ENCODE measurements at regions not wholly inside any gene's neighbourhood (a gene's known extent, or its start where the extent isn't known, plus 50 kb on each side); places are given as distances from the start of the nearest gene placed in this dataset.

DNA sequence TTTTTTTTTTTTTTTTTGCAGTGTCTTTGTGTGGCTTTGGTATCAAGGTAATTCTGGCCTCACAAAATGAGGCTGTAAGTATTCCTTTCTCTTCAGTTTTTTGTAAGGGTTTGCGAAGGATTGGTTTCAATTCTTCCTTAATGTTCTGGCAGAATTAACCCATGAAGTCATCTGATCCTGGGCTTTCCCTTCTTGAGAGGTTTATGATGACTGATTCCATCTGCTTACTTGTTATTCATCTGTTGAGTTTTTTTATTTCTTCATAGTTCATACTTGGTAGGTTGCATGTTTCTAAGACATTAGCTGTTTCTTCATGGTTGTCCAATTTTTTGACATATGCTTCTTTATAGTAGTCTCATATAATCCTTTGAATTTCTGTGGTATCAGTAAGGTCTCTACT lies 181.4 kb upstream of the PDE5A start:
- Mint-ChIP-seq H3K36me3 (no peaks in the 10 kb centered on the region), H3K9me3 (peaks cover 22% of the 10 kb centered on the region), H3K27me3 (peaks cover 1% of the 10 kb centered on the region), H3K27ac (peak overlapping the region; percentile 60), H3K4me1 (no peaks in the 10 kb centered on the region), H3K4me3 (no peak overlapping the region)

DNA sequence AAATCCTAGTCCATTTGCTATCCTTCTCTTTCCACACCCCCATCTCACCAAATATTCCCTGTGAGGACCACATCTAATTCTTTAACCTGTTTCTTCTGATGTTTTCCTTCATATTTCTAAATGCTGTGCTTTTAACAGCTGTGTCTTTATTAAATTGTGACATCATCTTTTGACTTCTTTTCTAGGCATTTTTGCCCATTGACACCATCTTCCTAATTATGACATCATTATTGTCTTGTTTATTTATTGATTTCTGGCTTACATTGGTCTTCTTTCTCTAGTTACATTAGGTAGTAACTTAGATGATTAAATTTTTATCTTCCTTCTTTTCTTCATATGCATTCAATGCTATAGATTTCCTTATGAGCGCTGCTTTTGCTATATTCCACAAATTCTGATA lies 175.8 kb upstream of the PDE5A start:
- no peaks in the 10 kb centered on the region for H3K4me1 Mint-ChIP-seq
- no peak overlapping the region for H3K27ac Mint-ChIP-seq

DNA sequence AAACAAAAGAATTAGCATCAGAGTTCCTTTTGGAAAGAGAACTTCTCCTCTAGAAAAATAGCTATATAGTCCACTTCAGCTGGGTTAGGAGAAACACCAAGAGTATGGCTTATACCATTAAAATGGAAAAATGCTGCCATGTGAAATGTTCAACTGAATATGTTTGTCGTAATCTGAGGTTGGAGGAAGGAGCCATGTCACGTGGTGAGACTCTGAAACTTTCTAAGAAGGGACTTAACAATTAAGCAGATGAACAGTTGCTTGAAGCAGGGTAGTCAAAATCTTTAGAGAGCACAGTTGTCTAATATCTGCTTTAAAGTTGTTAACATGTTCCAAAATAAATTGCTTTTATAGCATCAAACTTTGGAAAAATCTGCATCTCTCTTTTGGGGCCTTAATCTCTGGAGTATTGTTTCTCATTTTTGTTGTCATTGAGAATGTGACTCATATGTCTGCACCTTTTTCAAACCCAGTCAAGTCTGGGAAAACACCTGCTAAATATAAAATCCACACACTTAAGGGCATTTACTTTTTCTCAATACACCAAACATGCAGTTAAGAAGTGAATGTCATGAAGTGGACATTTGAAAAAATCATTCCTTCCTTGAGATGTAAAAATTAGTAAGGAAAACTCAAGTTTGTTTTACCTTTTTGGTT lies 168.8 kb upstream of the PDE5A start:
- Mint-ChIP-seq H3K4me1 (no peaks in the 10 kb centered on the region), H3K27ac (no peak overlapping the region)

More for the DNA sequence above, 175.8 kb upstream of the PDE5A start:
- no peaks in the 10 kb centered on the region for H3K36me3 Mint-ChIP-seq
- H3K4me3 Mint-ChIP-seq = no peak overlapping the region
- H3K9me3 Mint-ChIP-seq = no peaks in the 10 kb centered on the region
- H3K27me3 Mint-ChIP-seq = peaks cover 1% of the 10 kb centered on the region

DNA sequence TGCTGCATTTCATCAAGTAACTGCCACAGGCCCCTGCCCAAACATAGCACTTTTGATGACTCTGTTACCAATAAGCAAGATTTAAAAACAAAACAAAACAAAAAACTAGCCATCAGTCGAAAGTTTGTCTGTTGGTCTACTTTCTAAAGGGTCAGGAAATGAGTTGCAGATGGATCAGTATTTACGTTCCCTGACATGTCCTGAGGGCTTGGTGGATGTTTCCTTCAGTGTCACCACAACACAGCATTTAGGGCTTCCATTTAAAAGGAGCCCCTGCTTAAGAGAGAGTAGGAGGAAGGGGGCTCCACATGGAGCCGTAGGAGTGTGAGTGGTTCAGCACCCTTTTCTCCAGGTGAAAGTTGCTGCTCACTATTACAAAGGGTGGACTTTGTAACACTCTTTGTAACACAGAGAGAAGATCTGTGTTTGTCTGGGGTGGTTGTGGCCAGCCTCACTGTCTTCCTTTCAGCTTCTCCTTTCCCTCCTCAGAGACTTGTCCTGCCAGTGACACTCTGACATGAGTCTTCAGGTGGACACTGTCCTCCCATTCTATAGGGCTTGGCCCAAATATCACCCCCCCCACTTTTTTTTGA lies 167.5 kb upstream of the PDE5A start:
- H3K36me3 Mint-ChIP-seq = no peaks in the 10 kb centered on the region
- no peaks in the 10 kb centered on the region for H3K4me1 Mint-ChIP-seq
- no peaks in the 10 kb centered on the region for H3K27me3 Mint-ChIP-seq
- H3K9me3 Mint-ChIP-seq = no peaks in the 10 kb centered on the region
- H3K4me3 Mint-ChIP-seq = no peak overlapping the region
- H3K27ac Mint-ChIP-seq = no peak overlapping the region

More for the DNA sequence above, 168.8 kb upstream of the PDE5A start:
- no peaks in the 10 kb centered on the region for H3K36me3 Mint-ChIP-seq
- H3K4me3 Mint-ChIP-seq = no peak overlapping the region
- H3K9me3 Mint-ChIP-seq = no peaks in the 10 kb centered on the region
- H3K27me3 Mint-ChIP-seq = peaks cover 1% of the 10 kb centered on the region

DNA sequence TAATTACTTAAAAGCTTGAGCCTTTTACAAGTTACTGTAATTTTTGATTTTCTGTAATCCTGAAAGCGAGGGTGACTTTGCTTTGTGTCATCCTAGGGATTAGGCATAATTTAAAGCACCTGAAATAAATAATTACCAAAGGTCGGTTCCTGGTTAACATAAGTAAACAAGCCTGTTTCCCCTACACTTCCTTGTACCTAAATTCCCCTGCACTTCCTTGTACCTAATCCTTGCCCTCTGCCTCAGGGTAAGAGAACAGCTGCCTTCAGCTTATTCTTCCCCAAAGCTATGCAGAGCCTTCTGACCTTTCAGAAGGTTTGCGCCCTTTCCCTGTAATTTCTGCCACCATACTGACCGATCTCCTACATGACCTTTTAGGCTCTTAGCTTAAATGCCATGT lies 166.1 kb upstream of the PDE5A start:
- H3K9me3 Mint-ChIP-seq = no peaks in the 10 kb centered on the region
- H3K4me1 Mint-ChIP-seq = no peaks in the 10 kb centered on the region
- no peak overlapping the region for H3K4me3 Mint-ChIP-seq
- H3K36me3 Mint-ChIP-seq = no peaks in the 10 kb centered on the region
- no peaks in the 10 kb centered on the region for H3K27me3 Mint-ChIP-seq
- H3K27ac Mint-ChIP-seq = no peak overlapping the region

DNA sequence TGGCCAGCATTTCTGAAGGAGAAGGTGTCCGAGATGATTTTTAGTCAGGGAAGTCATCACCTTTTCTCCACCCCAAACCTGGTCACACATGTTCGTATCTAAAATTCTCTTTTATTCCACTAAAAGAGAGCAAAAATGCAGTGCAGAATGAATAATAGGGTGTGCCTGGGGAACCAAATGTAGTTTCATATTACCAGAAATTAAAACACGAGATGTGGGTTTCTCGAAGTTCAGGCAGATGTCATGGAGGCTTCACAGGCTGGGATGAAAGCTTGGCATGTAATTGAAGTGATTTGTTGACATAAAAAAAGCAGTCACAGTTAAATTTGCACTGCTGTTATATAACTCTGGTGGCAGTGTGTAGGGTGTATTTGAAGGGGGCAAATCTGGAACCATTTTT lies 165.5 kb upstream of the PDE5A start:
- H3K27me3 Mint-ChIP-seq = no peaks in the 10 kb centered on the region
- no peak overlapping the region for H3K27ac Mint-ChIP-seq
- no peak overlapping the region for H3K4me3 Mint-ChIP-seq
- no peaks in the 10 kb centered on the region for H3K36me3 Mint-ChIP-seq
- H3K4me1 Mint-ChIP-seq = no peaks in the 10 kb centered on the region
- no peaks in the 10 kb centered on the region for H3K9me3 Mint-ChIP-seq

DNA sequence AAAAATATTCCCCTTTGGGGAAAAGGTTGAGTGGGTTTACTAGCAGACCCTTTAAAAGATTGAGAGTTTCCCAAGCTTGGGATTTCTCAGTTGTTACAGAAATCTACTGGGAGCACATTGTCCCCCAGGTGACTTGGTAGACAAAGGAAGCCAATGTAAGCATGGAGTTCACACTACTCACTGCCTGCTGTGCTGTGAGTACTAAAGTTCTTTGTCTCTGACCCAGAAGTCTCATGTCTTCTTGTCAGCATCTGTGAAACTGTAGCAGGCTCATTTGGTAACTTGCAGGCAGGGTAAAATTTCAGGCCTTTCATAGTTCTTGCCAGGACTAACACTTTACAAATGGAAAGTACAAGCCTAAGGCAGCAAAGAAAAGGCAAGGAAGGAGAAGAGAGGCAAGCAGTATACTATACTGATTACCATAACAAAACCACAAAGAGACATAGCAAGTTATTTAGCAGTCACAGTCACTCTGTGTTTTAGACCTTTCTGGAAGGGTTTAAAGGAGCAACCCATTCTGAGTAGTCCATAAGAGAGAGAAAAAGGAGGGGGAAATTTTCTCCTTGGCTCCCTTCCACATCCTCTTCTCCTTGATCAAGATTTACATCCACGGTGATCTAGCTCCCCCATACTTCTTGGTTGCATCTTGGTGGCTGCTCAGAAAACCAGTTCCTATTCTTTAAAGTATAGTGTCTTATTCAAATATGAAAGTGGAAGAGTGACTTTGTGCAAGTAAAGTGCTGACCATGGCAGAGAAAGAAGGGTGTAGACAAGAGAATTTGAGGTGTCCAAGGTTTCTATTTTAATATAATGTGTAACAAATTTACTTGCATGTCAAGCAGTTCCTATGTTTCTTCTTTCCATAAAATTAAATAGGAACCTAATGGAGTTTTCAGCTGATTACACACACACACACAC lies 160.0 kb upstream of the PDE5A start:
- peaks cover 3% of the 10 kb centered on the region for H3K27me3 Mint-ChIP-seq
- no peak overlapping the region for H3K27ac Mint-ChIP-seq
- no peaks in the 10 kb centered on the region for H3K9me3 Mint-ChIP-seq
- no peaks in the 10 kb centered on the region for H3K36me3 Mint-ChIP-seq
- no peak overlapping the region for H3K4me3 Mint-ChIP-seq
- H3K4me1 Mint-ChIP-seq = no peaks in the 10 kb centered on the region

DNA sequence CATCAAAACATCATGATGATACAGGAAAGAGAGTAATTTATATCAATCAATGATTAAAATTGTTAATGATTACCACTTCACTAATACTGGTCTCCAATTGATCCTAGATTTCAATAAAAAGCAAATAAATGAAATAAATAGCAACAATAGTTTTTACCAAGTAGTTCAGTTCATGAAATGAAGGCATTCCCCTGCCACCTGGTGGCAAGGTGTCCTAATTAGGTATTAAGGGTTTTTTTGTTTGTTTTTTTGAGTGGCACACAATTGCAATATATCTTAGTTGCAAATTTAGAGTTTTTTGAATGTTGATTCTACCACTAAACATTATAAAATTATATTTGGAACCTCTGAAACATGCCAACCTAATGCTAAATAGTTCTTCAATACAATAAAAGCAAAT lies 157.4 kb upstream of the PDE5A start:
- no peak overlapping the region for H3K27ac Mint-ChIP-seq
- H3K4me1 Mint-ChIP-seq = no peaks in the 10 kb centered on the region

DNA sequence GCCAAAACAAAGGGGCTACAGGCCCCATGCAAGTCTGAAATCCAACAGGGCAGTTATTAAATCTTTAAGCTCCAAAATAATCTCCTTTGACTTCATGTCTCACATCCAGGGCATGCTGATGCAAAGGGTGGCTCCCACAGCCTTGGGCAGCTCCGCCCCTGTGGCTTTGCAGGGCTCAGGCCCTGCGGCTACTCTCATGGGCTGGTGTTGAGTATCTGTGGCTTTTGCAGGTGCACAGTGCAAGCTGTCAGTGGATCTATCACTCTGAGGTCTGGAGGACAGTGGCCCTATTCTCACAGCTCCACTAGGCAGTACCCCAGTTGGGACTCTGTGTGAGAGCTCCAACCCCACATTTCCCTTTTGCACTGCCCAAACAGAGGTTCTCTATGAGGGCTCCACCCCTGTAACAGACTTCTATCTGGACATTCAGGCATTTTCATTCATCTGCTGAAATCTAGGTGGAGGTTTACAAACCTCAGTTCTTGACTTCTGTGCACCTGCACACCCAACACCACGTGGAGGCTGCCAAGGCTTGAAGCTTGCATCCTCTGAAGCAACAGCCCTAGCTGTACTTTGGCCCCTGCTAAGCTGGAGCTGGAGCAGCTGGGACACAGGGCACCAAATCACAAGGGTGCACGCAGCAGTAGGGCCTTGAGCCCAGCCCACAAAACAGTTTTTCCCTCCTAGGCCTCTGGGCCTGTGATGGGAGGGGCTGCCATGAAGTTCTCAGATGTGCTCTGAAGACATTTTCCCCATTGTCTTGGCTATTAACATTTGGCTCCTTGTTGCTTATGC lies 154.8 kb upstream of the PDE5A start:
- no peaks in the 10 kb centered on the region for H3K36me3 Mint-ChIP-seq
- no peak overlapping the region for H3K4me3 Mint-ChIP-seq
- no peaks in the 10 kb centered on the region for H3K9me3 Mint-ChIP-seq
- no peak overlapping the region for H3K27ac Mint-ChIP-seq
- H3K27me3 Mint-ChIP-seq = peaks cover 5% of the 10 kb centered on the region
- no peaks in the 10 kb centered on the region for H3K4me1 Mint-ChIP-seq

More for the DNA sequence above, 157.4 kb upstream of the PDE5A start:
- Mint-ChIP-seq H3K36me3 (no peaks in the 10 kb centered on the region), H3K4me3 (no peak overlapping the region), H3K9me3 (no peaks in the 10 kb centered on the region), H3K27me3 (peaks cover 5% of the 10 kb centered on the region)

DNA sequence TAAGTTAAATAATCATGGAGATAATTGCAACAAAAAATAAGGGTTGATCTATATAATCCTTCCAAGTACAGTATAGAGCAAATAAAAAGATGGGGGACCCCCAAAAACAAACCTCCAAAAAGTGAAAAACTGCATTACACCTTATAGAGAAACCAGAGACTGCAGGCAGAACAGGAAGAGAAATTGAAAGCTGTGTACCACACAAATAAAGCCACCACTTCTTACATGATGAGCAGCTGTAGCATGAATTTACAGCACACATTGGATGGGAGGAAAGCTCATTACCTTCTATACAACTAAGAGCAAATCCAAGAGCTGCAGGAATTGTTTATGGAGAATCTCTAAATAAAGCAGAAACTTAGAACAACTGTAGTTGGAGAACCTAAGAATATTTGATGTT lies 152.4 kb upstream of the PDE5A start:
- H3K4me1 Mint-ChIP-seq = no peaks in the 10 kb centered on the region
- H3K9me3 Mint-ChIP-seq = no peaks in the 10 kb centered on the region
- peaks cover 5% of the 10 kb centered on the region for H3K27me3 Mint-ChIP-seq
- no peak overlapping the region for H3K27ac Mint-ChIP-seq
- H3K36me3 Mint-ChIP-seq = no peaks in the 10 kb centered on the region
- H3K4me3 Mint-ChIP-seq = no peak overlapping the region

DNA sequence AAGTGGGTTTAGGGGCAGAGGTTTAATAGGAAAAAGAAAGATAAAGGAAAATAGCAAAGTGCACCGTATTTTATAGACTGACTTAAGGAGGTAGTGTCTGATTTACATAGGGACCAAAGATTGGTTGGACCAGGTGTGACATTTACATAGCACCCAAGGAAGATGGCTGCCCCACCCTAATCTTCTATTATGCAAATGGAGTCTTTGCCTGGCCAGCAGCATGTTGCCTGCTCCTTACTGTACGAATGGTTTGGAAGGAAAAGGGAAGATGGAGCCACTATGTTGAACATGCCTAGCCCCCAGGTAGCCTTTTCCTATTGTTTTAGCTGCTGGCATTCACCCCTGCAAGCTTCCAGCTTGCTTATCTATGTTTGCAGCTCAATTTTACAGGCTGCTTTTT lies 146.2 kb upstream of the PDE5A start:
- Mint-ChIP-seq H3K4me3 (no peak overlapping the region), H3K36me3 (no peaks in the 10 kb centered on the region), H3K27me3 (peaks cover 4% of the 10 kb centered on the region), H3K27ac (no peak overlapping the region), H3K4me1 (no peaks in the 10 kb centered on the region), H3K9me3 (no peaks in the 10 kb centered on the region)

DNA sequence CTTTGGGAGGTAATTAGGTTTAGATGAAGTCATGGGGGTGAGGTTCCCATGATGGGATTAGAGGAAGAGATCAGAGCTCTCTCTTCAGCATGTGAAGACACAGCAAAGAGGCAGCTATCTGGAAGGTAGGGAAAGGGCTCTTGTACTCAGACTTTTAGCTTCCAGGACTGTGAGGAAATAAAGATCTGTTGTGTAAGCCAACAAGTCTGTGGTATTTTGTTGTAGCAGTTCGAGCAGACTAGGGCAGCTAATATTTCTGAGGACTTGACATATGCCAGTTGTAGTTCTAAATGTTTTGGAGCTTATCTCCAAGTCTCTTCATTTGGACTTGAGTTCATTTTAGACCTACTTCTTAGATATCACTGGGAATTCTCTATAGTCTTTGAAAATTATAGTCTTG lies 137.3 kb upstream of the PDE5A start:
- H3K27ac Mint-ChIP-seq = no peak overlapping the region
- peaks cover 6% of the 10 kb centered on the region for H3K27me3 Mint-ChIP-seq
- no peaks in the 10 kb centered on the region for H3K4me1 Mint-ChIP-seq
- H3K4me3 Mint-ChIP-seq = no peak overlapping the region
- no peaks in the 10 kb centered on the region for H3K9me3 Mint-ChIP-seq
- no peaks in the 10 kb centered on the region for H3K36me3 Mint-ChIP-seq

DNA sequence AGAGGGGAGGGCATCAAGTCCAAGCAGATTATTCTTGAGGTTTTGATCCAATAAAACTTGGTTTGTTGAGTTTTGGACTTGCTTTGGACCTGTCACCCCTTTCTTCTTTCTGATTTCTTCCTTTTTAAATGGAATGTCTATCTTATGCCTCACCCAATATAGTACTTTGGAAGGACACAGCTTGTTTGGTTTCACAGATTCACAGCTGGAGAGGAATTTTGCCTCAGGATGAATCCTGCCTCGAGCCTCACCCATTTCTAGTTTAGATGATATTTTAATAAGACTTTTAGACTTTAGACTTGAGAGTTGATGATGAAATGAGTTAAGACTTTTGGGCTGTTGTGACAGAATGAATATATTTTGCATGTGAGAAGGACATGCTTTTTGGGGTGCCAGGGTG lies 136.9 kb upstream of the PDE5A start:
- Mint-ChIP-seq H3K4me1 (no peaks in the 10 kb centered on the region), H3K36me3 (no peaks in the 10 kb centered on the region), H3K27ac (no peak overlapping the region), H3K9me3 (no peaks in the 10 kb centered on the region), H3K27me3 (peaks cover 2% of the 10 kb centered on the region), H3K4me3 (no peak overlapping the region)

DNA sequence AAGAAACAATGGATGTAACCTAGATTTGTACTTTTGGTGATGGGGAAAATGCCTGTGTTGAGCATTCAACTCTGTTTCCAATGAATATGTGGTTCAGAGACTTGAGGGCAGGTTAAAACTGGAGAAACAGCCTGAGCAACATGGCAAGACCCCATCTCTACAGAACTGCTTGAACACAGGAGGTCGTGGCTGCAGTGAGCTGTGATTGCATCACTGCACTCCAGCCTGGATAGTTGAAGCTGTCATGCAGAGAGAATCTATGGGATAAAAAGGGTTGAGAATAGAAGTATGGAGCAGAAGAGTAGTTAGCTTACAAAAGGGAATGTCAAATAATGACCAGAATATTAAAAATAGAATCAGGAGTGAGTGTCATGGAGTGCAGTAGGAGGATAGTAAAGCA lies 134.8 kb upstream of the PDE5A start:
- Mint-ChIP-seq H3K27me3 (peaks cover 5% of the 10 kb centered on the region), H3K4me3 (no peak overlapping the region), H3K27ac (no peak overlapping the region), H3K4me1 (no peaks in the 10 kb centered on the region), H3K9me3 (no peaks in the 10 kb centered on the region), H3K36me3 (no peaks in the 10 kb centered on the region)

DNA sequence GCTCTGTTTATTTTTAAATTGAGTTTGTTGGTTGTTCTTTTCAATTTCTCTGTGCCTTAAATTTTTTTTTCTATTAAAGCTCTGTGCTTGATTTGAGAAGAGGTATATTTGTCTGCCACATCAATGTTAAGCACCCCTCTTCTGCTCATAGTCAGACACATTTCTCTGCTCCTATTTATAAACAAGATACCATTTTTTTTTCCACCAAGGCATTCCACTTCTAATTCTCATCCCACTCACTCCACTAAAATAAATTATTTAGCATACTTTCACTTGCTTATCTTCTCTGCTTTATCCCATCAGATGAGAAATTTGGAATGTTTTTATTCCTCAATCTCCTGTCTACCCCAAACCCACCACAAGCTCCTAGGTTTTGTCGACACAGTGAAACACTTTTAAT lies 127.0 kb upstream of the PDE5A start:
- H3K4me3 Mint-ChIP-seq = no peak overlapping the region
- H3K9me3 Mint-ChIP-seq = no peaks in the 10 kb centered on the region
- H3K4me1 Mint-ChIP-seq = no peaks in the 10 kb centered on the region
- no peaks in the 10 kb centered on the region for H3K36me3 Mint-ChIP-seq
- no peak overlapping the region for H3K27ac Mint-ChIP-seq
- H3K27me3 Mint-ChIP-seq = peaks cover 12% of the 10 kb centered on the region

Measured in activated naive CD4-positive, alpha-beta T cell treated with anti-CD3 and anti-CD28 coated beads, Interleukin-2, amount 50 U/mL, for 24 hours (primary cell).